Femur (tissue), 1 donor: ENCODE measurements at regions not wholly inside any gene's neighbourhood (a gene's known extent, or its start where the extent isn't known, plus 50 kb on each side); places are given as distances from the start of the nearest gene placed in this dataset.
"Not testable (repeated sequence)": the region's sequence is repeated elsewhere in the genome, so short reads cannot be mapped to it uniquely, and the experiment has no call there.

Experiments used
- DNase-seq: peaks from one replicate; pipeline ENCODE4 v3.0.0-alpha.2; 2017

DNA sequence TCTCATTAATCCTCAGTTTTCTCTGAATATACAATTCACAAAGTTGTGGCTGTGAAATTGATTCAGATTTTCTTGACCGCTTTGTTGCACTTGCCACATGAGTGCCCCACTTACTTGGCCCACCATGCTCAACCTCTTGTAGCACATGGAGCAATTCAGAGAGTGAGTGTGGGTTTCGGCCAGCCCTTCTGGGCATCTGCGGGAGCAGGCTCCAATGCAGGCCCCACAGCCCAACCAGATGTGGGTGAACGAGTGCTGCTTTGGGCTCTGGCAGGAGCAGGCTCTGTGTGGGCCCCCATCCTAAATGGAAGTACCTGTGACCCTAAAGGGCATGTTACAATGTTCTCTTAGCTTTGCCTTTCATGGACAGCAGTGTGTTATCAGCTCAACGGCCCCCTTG, 2338.6 kb downstream of the LRRC4C start:
- no peak for DNase-seq

DNA sequence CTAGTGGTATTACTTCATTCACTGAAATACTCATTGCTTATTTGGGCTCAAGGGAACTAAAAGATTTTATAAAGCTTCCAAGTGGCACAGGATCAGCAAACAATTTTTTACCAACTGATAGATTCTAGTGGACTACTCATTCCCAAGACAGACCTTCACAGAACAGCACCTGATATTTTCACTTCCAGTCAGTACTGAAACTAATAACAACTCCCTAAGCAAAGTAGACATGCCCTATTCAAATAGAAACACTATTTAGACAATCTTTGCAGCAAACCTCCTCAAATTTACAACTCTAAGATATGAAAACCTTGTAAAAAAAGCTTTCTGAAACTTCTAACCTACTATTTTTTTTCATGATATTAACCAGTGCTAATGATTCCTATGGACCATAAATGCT, 2345.8 kb downstream of the LRRC4C start:
- DNase-seq: no peak

DNA sequence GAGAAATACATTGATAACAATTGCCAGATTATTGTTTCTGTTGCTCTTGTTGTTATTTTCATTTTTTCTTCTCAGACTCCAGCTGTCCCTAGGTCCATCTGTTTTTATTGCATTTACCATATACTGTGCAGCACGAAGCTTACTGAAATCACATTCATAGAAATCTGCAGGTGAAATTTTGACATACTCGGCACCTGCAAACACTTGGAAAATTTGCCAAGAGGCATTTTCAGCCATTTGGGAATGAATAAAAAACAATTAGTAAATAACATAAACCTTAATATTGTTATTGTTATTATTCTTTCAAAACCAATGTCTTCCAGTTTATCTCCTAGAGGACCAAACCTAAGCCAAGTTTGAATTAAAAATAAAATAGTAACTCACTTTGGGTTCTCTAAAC, 2357.2 kb downstream of the LRRC4C start:
- no peak for DNase-seq

DNA sequence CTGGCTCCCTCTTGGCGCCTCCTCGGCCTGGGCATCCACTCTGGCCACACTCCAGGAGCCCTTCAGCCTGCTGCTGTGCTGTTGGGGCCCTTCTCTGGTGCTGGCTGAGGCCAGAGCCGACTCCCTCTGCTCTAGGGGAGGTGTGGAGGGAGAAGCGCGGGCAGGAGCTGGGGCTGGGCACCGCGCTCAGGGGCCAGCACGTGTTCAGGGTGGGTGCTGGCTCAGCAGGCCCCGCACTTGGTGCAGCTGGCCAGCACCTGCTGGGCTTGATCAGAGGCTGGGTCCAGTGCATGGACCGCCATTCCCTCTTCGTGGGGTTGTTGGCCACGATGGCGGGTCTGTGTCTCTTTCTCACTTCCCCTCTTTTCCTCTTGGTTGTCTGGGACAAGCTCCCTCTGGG, 2381.0 kb downstream of the LRRC4C start:
- DNase-seq: no peak

- no peak for DNase-seq
These were observed 2421.8 kb downstream of the LRRC4C start for GRCh38 chr11:39037611-39038010.

DNA sequence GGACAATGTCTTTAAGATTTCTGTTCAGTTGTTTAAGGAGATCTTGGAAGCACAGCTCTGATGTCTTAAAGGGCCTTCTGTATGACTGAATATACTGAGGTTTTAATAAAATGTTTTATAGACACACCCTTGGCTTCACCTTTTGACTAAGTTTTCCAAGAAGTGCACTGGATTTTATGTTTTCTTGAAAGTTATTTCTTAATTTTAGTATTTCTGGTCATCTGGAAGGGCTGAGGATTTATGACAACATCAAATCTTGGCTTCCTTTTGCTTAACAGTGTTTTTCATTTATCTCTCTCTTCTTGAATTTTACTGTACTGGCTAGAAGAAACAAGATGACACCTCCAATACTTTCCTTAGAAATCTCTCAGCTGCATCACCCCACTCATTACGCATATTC, 2423.4 kb downstream of the LRRC4C start:
- no peak for DNase-seq

DNA sequence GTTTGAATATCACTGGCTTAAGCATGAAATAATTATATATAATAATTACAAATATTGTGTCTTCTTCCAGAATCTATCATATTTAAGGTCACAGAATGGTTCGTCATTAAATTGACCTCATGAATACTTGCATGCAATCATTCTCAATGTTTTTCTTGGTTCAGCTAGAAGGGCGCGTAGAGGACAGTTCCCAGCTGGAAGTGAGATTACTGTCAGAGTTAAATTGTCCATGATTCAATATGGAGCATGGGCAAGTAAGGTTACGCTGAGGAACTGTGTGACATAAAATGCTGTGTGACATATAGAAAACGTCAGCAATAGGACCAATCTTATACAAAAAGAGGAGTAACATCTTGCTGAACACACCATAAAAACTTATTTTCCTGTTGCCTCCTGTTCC, 2423.5 kb upstream of the RAG2 start:
- DNase-seq: no peak

GRCh38 chr11:39011797-39012196, 2413.8 kb upstream of the RAG2 start:
- DNase-seq: peak; percentile 17

- no peak for DNase-seq
These were observed 2392.8 kb upstream of the RAG2 start for GRCh38 chr11:38990841-38991240.

DNA sequence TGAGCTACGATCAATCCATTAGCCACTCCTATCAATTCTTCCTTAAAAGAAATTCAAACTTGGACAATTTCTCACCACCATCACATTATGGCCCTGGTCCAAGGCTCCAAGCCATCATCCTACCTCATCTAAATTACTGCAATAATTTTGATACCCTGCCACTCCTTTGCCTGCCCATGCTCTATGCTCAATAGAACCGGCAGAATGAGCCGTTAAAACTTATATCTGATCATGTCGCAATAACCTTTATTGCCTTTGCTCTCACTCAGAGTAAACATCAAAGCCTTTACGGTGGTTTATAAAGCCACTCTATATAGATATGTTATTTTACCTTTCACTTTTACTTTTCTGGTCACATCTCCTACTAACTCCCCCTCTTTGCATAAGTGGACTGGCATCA, 2392.1 kb upstream of the RAG2 start:
- DNase-seq: no peak

GRCh38 chr11:38988908-38989307, 2390.9 kb upstream of the RAG2 start:
- no peak for DNase-seq

- DNase-seq: no peak
These were observed 2374.2 kb upstream of the RAG2 start for GRCh38 chr11:38972220-38972619.

GRCh38 chr11:38971141-38971540, 2373.1 kb upstream of the RAG2 start:
- DNase-seq: no peak

- DNase-seq: no peak
These were observed 2370.9 kb upstream of the RAG2 start for GRCh38 chr11:38968951-38969350.

DNA sequence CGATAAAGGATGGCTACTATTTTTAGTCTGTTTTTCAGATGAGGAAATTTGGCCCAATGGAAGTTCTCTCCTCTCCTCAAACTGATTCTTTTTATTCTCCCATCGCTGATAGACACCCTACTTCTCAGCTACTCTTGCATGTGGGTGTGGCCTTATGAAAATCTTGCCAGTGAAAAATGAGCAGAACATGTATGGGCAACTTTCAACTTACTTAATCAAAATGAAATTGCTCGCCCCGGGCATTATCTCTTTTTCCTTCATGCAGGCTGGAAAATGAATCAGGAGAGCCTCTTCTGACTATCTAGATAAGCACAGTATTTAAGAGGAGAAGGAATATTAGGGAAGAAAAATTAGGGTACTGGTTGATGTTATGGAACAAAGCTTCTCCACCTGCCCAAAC, 2354.7 kb upstream of the RAG2 start:
- DNase-seq: no peak

GRCh38 chr11:38950867-38951266, 2352.8 kb upstream of the RAG2 start:
- DNase-seq: no peak

DNA sequence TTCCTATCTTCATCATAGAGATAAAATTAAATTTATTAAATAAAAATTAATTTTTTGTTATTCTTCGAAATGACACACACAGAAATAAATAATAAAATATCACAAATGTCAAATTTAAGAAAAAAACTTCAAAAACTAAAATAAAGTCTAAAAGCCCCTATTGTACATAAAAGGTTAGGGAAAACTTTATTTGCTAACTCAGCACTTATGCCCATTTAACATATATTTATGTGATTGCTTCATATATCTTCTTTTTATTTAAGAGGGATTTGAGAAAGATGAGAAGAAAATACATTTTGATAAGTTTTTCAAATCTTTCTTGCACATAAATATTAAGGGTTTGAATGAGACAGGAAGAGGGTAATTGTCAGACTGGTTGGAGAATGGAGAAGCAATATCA, 2350.4 kb upstream of the RAG2 start:
- no peak for DNase-seq

- DNase-seq: no peak
These were observed 2339.7 kb upstream of the RAG2 start for GRCh38 chr11:38937709-38938108.

DNA sequence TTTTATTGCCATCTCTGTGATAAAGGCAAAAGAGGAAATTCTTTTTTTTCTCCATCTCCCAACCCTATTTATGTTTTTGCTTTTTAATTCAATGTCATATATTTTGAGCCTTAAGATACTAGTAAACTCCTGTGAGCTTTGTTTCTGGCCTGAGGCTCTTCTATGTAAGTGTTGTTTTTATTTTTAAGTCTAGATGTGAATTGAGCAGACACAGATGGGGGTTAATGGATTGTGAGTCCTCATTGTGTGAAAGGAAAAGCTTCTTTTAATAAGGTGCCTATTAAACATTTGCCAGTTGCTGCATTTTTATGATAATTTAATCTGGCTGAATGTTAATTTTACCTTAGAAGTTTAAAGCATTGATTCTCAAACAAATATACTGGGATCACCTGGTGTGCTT, 2337.9 kb upstream of the RAG2 start:
- DNase-seq: no peak

DNA sequence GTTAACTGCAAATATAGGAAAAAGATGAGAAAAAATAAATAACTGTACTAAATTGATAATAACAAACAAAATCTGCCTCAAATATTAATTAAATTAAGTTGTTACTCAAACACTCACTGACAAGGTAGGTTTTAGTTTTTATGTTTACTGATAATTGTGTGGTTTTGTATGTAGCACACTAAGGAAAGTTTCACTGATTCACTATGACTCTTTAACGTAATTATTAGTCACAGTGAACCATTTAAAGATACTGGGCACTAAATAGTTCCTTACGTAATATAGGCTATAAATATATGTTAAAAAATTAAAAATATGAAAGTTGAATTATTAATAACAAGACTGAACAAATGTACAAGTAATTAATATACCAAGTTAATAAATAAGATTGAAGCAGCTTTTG, 2330.0 kb upstream of the RAG2 start:
- DNase-seq: no peak

DNA sequence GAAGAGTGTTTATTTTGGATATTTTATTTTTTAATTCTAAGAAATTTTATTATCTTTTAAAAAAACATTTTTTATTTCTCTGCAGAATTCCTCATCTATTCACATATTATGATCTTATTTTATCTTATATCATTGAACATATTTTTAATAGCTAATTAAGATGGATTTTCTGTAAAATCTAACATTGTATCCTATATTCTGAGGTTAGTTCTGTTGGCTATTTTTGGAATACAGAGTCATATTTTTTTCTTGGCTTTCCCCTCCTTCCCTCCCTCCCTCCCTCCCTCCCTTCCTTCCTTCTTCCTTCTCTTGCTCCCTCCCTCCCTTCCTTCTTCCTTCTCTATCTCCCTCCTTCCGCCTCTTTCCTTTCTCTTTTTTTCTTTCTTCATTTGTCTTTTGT, 2326.6 kb upstream of the RAG2 start:
- no peak for DNase-seq

GRCh38 chr11:38900211-38900610, 2302.2 kb upstream of the RAG2 start:
- DNase-seq: peak; percentile 44

DNA sequence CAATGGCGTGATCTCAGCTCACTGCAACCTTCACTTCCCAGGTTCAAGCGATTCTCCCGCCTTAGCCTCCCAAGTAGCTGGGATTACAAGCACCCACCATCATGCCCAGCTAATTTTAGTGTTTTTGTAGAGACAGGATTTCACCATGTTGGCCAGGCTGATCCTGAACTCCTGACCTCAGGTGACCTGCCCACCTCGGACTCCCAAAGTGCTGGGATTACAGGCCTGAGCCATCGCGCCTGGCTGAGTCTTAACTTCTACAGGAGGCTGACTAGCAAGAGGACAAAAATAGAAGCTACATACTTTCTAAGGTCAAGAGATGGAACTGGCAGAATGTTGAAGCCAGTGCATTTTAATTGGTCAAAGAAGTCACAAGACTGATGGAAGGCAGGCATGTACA, 2296.2 kb upstream of the RAG2 start:
- DNase-seq: not testable (repeated sequence)

- DNase-seq: no peak
These were observed 2286.3 kb upstream of the RAG2 start for GRCh38 chr11:38884145-38884865.

DNA sequence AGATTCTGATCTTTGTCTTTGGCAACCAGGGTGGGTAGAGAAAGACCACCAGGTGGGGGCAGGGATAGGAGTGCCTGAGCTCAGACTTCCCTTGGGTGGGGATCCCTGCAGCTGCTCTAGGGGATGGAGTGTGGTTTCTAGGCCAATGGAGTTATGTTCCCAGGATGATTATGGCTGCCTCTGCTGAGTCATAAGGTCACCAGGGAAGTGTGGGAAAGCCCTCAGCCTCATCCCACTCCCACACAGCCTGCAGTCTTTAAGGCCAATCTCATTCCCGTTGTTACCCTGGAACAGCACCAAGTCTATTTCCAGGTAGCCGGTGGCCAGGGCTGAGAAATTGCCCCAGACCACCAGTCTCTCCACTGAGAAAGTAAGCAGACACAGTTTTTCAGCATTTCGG, 2269.3 kb upstream of the RAG2 start:
- DNase-seq: no peak

- DNase-seq: no peak
These were observed 2267.9 kb upstream of the RAG2 start for GRCh38 chr11:38865922-38866321.
